ENCODE measurements at regions not wholly inside any gene's neighbourhood (a gene's known extent, or its start where the extent isn't known, plus 50 kb on each side); places are given as distances from the start of the nearest gene placed in this dataset.

DNA sequence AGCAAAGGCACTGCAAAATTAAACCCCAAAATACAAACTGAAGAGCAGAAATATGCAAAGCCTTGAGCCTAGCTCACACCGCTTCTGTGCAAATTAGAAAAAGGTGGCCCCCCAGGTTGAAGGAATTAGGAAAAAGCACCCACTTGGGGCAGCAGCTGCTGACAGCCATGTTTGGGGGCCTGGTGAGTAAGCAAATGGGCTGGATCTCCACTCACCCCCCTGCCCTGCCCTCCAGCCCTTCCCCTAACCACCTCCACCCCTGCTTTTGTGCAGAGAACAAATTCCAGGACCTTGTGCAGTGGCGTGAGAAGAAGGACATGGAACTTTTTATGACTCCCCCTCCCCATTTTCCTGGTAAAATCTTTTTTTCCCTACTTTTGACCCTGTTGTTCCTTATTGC is 92.0 kb upstream of the DNAH5 start:
- Histone ChIP-seq H3K27ac (peak overlapping the region in 1 of 4 donors; percentile 73), H3K36me3 (no peaks in the 10 kb centered on the region), H3K4me3 (no peak overlapping the region), H3K27me3 (no peaks in the 10 kb centered on the region), H3K9me3 (no peaks in the 10 kb centered on the region), H3K4me1 (peaks cover 0 to 6% (median 0%) of the 10 kb centered on the region in 4 donors)
- no peak for TF ChIP-seq CTCF (IDR thresholded peaks at IDR 0.05)
- TF ChIP-seq POLR2A (IDR thresholded peaks at IDR 0.05): no peak
- no peak for DNase-seq

- Histone ChIP-seq H3K4me3 (peak overlapping the region in 1 of 4 donors; percentile 7), H3K27ac (peak overlapping the region in 1 of 4 donors; percentile 73), H3K36me3 (no peaks in the 10 kb centered on the region), H3K9me3 (no peaks in the 10 kb centered on the region), H3K4me1 (peaks cover 0 to 6% (median 0%) of the 10 kb centered on the region in 4 donors), H3K27me3 (no peaks in the 10 kb centered on the region)
- no peak for TF ChIP-seq CTCF (IDR thresholded peaks at IDR 0.05)
- no peak for TF ChIP-seq POLR2A (IDR thresholded peaks at IDR 0.05)
- DNase-seq: no peak
Measured at GRCh38 chr5:14035859-14036503, 91.5 kb upstream of the DNAH5 start.

DNA sequence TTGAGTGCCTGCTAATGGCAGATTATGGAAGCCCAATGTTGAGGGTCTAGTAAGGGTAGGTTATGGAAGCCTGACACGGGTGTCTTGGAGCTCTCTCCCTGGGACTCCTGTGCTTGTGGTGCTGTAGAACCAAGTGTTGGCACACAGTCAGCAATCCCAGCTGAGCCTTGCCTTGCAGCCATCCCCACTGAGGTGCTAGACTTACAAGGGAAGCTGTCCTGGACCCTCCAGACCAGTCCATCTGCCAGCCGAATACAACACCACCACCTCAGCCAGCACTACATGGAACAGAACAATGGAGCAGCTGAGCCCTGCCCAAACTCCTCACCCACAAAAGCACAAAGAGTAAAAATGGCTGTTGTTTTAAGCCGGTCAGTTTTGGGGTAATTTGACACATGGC is 90.5 kb upstream of the DNAH5 start:
- Histone ChIP-seq H3K27ac (peak overlapping the region in 1 of 4 donors; percentile 73), H3K4me3 (no peak overlapping the region), H3K4me1 (peaks cover 0 to 6% (median 0%) of the 10 kb centered on the region in 4 donors), H3K36me3 (no peaks in the 10 kb centered on the region), H3K9me3 (no peaks in the 10 kb centered on the region), H3K27me3 (no peaks in the 10 kb centered on the region)
- no peak for DNase-seq
- no peak for TF ChIP-seq CTCF (IDR thresholded peaks at IDR 0.05)
- no peak for TF ChIP-seq POLR2A (IDR thresholded peaks at IDR 0.05)

DNA sequence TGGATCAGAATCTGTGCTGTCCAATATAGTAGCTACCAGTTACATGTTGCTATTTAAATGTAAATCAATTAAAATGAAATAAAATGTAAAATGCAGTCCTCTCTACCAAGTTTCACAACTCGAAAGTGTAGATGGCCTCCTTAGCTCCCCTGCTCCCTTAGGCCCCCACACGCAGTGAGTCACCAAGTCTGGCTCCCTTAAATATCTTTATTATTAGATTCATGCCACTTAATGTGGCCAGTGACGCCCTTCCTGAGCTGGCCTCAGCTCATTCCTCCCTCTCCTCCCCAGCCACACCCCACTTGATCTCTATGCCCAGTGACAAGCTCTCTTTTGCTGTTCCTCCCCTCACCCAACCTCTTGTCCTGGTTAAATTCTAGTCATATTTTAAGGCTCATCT is 88.4 kb upstream of the DNAH5 start:
- Histone ChIP-seq H3K27me3 (no peaks in the 10 kb centered on the region), H3K9me3 (no peaks in the 10 kb centered on the region), H3K4me1 (peaks cover 0 to 6% (median 0%) of the 10 kb centered on the region in 4 donors), H3K4me3 (no peak overlapping the region), H3K27ac (no peak overlapping the region), H3K36me3 (no peaks in the 10 kb centered on the region)
- no peak for TF ChIP-seq CTCF (IDR thresholded peaks at IDR 0.05)
- TF ChIP-seq POLR2A (IDR thresholded peaks at IDR 0.05): no peak
- no peak for DNase-seq

DNA sequence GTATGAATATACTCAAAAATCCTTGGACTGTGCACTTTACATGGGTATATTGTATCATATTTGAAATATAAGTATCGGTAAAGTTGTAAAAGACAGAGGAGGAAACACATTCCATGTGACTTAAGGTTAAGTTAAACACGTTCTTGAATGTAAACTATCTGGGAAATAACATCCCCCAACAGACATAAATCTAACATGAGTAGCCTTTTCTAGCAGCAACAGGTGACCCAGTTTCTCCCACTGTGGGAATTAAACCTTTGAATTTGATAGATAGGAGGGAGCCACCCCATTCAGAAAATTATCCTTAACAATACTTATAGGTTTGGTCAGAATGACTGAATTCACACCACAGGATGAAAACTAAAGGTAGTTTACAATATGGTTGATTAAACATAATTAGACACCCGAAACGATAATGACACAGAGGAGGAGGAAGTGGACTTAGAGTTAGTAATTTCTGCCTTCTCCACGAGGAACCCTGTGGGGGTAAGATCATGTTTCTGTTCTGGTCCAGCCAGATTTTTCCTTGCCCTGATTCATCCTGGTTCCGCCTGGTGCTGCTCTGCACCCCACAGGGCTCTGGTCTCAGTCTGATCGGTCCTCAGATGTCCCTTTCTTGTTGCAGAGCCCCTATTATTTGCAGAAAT is 84.6 kb upstream of the DNAH5 start:
- no peaks in the 10 kb centered on the region for H3K9me3 ChIP-seq
- TF ChIP-seq CTCF (IDR thresholded peaks at IDR 0.05) (no peak), POLR2A (IDR thresholded peaks at IDR 0.05) (no peak)
- no peak overlapping the region for H3K27ac ChIP-seq
- no peaks in the 10 kb centered on the region for H3K36me3 ChIP-seq
- DNase-seq: no peak
- no peaks in the 10 kb centered on the region for H3K4me1 ChIP-seq
- H3K27me3 ChIP-seq: no peaks in the 10 kb centered on the region
- no peak overlapping the region for H3K4me3 ChIP-seq

Data from Peyer's patch (tissue), 4 donors.